ENCODE measurements at regions not wholly inside any gene's neighbourhood (a gene's known extent, or its start where the extent isn't known, plus 50 kb on each side); places are given as distances from the start of the nearest gene placed in this dataset.

- H3K4me3 Mint-ChIP-seq, result no peak overlapping the region
- ATAC-seq, result no peak
- Histone ChIP-seq H3K4me1 (ENCODE audit: control insufficient read depth, insufficient read depth, low read length) (no peaks in the 10 kb centered on the region), H3K27ac (ENCODE audit: low read length) (no peak overlapping the region), H3K27me3 (ENCODE audit: control insufficient read depth, insufficient read depth, low read length) (no peaks in the 10 kb centered on the region), H3K4me3 (ENCODE audit: low read length) (no peak overlapping the region), H3K36me3 (ENCODE audit: control insufficient read depth, insufficient read depth, low read length) (no peaks in the 10 kb centered on the region), H3K9me3 (ENCODE audit: control insufficient read depth, insufficient read depth, low read length) (no peaks in the 10 kb centered on the region)
- no peaks in the 10 kb centered on the region for H3K36me3 Mint-ChIP-seq
- no peaks in the 10 kb centered on the region for H3K4me1 Mint-ChIP-seq
- peaks cover 6 to 9% of the 10 kb centered on the region in 2 donors for H3K9me3 Mint-ChIP-seq
- no peak for TF ChIP-seq CTCF (IDR thresholded peaks at IDR 0.05)
- 80% methylated on average over 4 of the region's 5 CpGs for WGBS (ENCODE audit: insufficient coverage)
- H3K27me3 Mint-ChIP-seq (ENCODE audit: low read depth in 2 of 2), result no peaks in the 10 kb centered on the region
- no peak for DNase-seq
- H3K27ac Mint-ChIP-seq, result no peak overlapping the region
- intact Hi-C loops (cut with micrococcal nuclease), result no loop called here
Observed at GRCh38 chr12:126464153-126464552, 1398.9 kb downstream of the AACS start.

- Mint-ChIP-seq H3K36me3 (no peaks in the 10 kb centered on the region), H3K27me3 (ENCODE audit: low read depth in 2 of 2) (no peaks in the 10 kb centered on the region), H3K9me3 (peaks cover 2 to 8% of the 10 kb centered on the region in 2 donors), H3K4me1 (no peaks in the 10 kb centered on the region), H3K4me3 (no peak overlapping the region), H3K27ac (no peak overlapping the region)
- intact Hi-C loops (cut with micrococcal nuclease), result no loop called here
- DNase-seq, result no peak
- H3K4me3 ChIP-seq (ENCODE audit: low read length), result no peak overlapping the region
- no peaks in the 10 kb centered on the region for H3K27me3 ChIP-seq (ENCODE audit: control insufficient read depth, insufficient read depth, low read length)
- H3K27ac ChIP-seq (ENCODE audit: low read length), result no peak overlapping the region
- no peak for ATAC-seq
- H3K4me1 ChIP-seq (ENCODE audit: control insufficient read depth, insufficient read depth, low read length), result no peaks in the 10 kb centered on the region
- H3K9me3 ChIP-seq (ENCODE audit: control insufficient read depth, insufficient read depth, low read length), result no peaks in the 10 kb centered on the region
- no peak for TF ChIP-seq CTCF (IDR thresholded peaks at IDR 0.05)
- WGBS (ENCODE audit: insufficient coverage), result 81% methylated on average over 2 of the region's 2 CpGs
- no peaks in the 10 kb centered on the region for H3K36me3 ChIP-seq (ENCODE audit: control insufficient read depth, insufficient read depth, low read length)
Observed at GRCh38 chr12:126469211-126469610, 1404.0 kb downstream of the AACS start.

GRCh38 chr12:126474703-126475102 is 1409.5 kb downstream of the AACS start:
- Mint-ChIP-seq H3K4me3 (no peak overlapping the region), H3K9me3 (peaks cover 11 to 12% of the 10 kb centered on the region in 2 donors), H3K4me1 (no peaks in the 10 kb centered on the region), H3K27ac (no peak overlapping the region), H3K27me3 (ENCODE audit: low read depth in 2 of 2) (no peaks in the 10 kb centered on the region), H3K36me3 (no peaks in the 10 kb centered on the region)
- Histone ChIP-seq H3K27me3 (ENCODE audit: control insufficient read depth, insufficient read depth, low read length) (no peaks in the 10 kb centered on the region), H3K36me3 (ENCODE audit: control insufficient read depth, insufficient read depth, low read length) (no peaks in the 10 kb centered on the region), H3K4me3 (ENCODE audit: low read length) (no peak overlapping the region), H3K27ac (ENCODE audit: low read length) (no peak overlapping the region), H3K4me1 (ENCODE audit: control insufficient read depth, insufficient read depth, low read length) (no peaks in the 10 kb centered on the region), H3K9me3 (ENCODE audit: control insufficient read depth, insufficient read depth, low read length) (peaks cover 4% of the 10 kb centered on the region)
- no peak for DNase-seq
- intact Hi-C loops (cut with micrococcal nuclease), result no loop called here
- no peak for ATAC-seq
- 91% methylated on average over 3 of the region's 3 CpGs for WGBS (ENCODE audit: insufficient coverage)
- no peak for TF ChIP-seq CTCF (IDR thresholded peaks at IDR 0.05)

- Histone ChIP-seq H3K36me3 (ENCODE audit: control insufficient read depth, insufficient read depth, low read length) (no peaks in the 10 kb centered on the region), H3K27ac (ENCODE audit: low read length) (no peak overlapping the region), H3K4me3 (ENCODE audit: low read length) (no peak overlapping the region), H3K4me1 (ENCODE audit: control insufficient read depth, insufficient read depth, low read length) (no peaks in the 10 kb centered on the region), H3K9me3 (ENCODE audit: control insufficient read depth, insufficient read depth, low read length) (peaks cover 10% of the 10 kb centered on the region), H3K27me3 (ENCODE audit: control insufficient read depth, insufficient read depth, low read length) (no peaks in the 10 kb centered on the region)
- Mint-ChIP-seq H3K27me3 (ENCODE audit: low read depth in 2 of 2) (no peaks in the 10 kb centered on the region), H3K4me1 (no peaks in the 10 kb centered on the region), H3K4me3 (no peak overlapping the region), H3K9me3 (peaks cover 8 to 16% of the 10 kb centered on the region in 2 donors), H3K27ac (no peak overlapping the region), H3K36me3 (no peaks in the 10 kb centered on the region)
- WGBS (ENCODE audit: insufficient coverage), result 67% methylated on average over 10 of the region's 10 CpGs
- intact Hi-C loops (cut with micrococcal nuclease), result no loop called here
- DNase-seq (no peak), ATAC-seq (no peak)
- no peak for TF ChIP-seq CTCF (IDR thresholded peaks at IDR 0.05)
Observed at GRCh38 chr12:126480451-126480850, 1415.2 kb downstream of the AACS start.

Data from natural killer cell (primary cell).